ENCODE measurements at regions not wholly inside any gene's neighbourhood (a gene's known extent, or its start where the extent isn't known, plus 50 kb on each side); places are given as distances from the start of the nearest gene placed in this dataset.
"Not testable (repeated sequence)": the region's sequence is repeated elsewhere in the genome, so short reads cannot be mapped to it uniquely, and the experiment has no call there.

DNA sequence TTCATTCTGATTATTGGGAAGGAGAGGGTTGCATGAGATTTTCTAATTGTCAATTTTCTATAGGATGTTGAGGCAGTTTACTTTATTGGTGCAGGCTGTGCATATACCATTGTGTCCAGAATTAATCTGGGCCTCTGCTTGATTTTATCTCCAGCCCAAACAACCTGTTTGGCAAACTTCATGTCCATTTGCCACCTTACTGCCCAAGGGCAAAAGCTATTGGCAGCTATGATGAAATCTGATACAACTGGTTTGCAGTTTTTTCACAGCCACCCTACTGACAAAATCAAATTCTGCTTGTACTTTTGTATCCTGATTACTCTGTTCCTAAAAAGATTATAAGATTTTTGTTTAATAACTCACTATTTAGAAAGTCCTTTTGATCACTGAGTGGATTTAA, 789.2 kb upstream of the FBXO33 start:
- DNase-seq: no peak

DNA sequence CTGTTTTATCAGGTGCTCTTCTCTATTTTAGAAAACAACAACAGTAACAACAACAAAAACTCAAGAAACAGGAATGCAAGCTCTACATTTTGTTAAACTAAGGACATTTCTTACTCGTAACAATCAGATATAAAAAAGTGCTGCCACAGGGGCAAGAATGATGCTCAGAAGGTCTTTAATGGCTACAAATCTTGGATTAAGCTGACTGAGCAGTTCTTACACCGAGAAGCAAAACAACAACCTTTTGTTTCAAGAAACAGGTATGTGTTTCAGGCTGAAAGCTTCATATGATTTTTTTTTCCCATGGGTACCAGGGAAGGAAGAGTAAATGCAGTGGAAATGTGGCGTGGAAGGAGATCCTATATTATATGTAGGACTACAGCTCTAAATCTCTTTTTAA, 786.8 kb upstream of the FBXO33 start:
- no peak for DNase-seq

DNA sequence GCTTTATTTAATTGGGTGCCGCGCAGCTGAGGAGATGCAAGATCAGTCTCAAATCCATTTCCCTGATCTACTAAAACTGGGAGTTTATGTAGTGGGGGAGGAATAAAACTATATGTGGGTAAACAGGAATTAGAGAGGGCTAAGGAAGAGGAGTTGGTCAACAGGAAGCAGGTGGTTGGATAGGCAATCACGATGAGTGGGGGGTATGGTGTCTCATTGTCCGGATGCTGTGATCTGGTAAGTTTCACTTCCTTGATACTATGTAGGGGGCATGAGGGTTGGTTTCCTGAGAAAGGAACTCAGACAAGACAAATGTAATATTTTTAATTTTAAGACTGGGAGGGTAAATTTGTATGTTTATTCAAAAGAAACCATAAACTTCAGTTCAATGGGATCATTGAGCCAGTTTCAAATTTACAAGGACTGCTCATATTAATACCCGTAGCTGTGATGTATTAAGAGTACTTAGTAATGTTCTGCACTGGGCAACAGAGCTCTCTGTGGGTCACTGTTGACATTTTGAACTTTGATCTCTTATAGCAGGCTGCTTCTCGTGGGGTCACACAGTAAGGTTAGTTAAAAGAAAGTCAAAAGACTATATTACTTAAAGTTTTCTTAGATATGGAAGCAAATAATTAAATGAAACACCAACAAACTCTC, 786.2 kb upstream of the FBXO33 start:
- no peak for DNase-seq

DNA sequence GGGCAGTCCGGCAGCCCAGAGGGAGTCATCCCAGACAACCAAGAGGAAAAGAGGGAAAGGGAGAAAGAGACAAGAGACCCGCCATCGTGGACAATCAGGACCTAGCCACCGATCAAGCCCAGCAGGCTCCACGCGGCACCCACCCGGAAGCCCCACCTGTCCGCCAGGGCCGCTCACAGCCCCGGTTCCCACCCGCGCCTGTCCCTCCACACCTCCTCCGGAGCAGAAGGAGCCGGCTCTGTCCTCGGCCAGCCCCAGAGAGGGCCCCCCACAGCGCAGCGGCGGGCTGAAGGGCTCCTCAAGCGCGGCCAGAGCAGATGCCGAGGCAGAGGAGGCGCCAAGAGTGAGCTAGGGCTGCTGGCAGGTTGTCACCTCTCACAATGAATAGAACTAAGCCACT, 784.7 kb upstream of the FBXO33 start:
- DNase-seq: no peak

DNA sequence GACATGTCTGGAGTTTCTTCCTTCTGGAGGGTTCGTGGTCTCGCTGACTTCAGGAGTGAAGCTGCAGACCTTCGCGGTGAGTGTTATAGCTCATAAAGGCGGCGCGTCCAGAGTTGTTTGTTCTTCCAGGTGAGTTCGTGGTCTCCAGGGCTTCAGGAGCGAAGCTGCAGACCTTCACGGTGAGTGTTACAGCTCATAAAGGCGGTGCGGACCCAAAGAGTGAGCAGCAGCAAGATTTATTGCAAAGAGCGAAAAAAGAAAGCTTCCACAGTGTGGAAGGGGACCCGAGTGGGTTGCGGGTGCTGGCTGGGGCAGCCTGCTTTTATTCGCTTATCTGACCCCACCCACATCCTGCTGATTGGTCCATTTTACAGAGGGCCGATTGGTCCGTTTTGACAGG, 784.2 kb upstream of the FBXO33 start:
- not testable (repeated sequence) for DNase-seq

DNA sequence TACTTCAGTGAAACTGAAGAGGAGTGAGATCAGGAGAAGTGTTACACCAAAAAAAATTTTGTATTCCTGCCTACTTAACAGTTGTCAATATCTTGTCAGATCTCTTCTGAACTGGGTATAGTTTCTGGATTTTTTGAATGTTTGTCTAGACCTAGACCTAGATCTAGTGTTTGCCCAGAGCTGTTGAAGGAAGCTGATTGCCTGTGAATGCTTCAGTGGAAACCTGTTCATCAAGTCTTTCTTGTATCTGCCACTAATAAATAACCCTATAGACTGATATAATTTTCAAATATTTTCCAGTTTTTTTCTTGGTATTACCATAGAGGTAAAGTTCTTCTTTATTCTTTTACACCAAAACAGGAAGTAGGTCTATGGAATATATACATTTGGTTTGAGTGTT, 781.5 kb upstream of the FBXO33 start:
- DNase-seq: no peak

DNA sequence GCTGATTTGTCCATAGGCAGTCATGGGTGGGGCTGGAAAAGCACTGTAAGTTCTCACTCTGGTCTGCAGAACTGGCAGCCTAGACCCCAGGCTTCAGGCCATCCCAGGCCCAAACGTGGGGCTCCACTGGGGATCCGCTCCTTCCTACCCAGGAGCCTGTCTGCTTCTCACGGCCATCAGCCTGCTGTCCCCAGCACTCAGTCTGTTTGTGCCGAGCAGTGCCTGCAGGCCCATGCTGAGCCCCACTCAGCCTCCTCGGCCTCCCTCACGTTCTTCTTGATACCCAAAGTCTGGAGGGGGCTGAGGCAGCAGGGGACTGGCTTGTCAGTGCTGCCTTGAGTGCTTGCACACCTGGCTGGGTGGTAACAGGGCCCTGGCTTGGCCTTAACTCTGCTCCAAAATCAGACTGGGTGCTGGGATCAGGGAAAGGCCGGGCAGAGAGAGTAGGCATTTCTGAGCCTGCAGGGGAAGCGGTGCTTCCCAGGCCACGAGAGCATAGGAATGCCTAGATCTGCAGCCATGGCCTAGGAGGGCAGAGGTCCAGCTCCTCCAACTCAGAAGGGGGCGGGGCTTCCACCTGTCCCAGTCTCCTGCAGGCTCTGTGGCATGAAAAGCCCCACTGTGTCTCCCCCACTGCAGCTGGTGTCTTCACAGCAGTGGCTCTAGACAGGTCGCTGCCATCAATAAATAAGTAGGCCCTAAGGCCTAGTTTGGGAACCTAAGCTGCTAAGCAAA, 772.4 kb upstream of the FBXO33 start:
- DNase-seq: no peak

DNA sequence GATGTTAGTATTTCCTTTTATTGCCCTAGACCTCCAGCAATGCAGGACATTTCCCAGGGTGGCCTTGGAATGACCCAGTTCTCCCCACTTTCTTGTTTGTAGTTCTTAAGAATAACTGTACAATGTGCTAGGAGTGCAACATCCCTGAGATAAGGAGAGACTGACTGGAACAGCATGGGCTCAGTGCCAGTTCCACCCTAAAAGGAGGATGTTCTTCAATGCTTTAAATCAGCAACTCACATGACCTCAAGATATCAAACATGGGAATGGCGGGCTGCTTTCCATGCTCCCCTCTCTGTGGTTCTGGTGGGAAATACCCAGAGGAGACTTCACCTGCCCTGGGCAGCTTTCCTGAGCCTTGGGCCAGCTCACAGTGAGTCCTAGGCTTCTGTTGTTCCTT, 766.9 kb upstream of the FBXO33 start:
- no peak for DNase-seq

DNA sequence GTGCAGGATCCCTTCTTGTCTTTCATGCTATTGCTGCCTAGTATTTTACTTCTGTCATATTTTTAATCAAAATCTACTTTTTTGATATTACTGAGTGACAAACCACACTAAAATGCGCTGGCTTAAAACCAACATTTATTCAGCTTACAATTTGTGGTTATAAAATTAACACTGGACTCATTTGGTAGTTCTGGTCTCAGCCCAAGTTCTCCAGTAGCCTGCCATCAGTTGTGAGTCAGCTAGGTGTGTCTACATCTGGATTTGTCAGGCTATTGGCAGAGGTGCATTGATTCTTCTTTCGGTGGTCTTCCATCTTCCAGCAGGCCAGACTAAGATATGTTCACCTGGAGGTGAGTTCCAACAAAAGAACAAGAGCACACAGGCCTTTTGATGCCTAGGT, 765.1 kb upstream of the FBXO33 start:
- DNase-seq: no peak

DNA sequence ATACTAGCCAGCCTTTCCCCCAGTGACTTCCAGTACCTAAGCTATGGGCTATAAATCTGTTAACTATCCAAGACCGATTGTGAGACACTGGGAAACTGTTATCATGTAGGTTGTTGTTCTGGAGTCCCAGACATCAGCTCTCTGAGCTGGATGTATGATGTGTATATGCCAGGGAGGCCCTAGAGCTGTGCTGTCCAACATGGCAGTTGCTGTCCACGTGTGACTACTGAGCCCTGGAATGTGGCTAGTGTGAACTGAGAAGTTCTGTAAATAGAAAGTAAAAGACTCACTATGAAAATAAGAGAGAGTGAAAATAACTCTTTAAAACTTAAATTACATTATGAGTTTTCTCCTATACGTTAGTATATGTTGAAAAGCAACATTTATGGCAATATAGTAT, 755.8 kb upstream of the FBXO33 start:
- no peak for DNase-seq

DNA sequence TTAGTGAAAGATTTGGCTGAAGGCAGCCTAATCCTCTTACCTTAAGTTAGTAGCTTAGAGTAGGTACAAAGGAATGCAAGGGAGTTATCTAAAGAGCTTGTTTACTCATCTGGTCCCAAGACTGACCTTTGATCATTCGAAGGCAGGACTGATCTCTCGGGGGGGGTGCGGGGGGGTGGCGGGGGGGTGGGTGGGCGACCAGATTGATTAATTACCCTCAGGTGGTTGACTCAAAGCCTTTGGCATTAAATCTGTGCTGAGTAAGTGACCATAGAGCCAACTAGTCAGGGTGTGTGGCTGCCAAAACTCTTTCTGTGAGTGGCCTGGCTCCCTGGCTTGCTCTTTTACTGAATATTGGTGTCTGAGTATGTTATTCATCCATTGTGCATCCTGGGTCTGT, 731.9 kb upstream of the FBXO33 start:
- no peak for DNase-seq

DNA sequence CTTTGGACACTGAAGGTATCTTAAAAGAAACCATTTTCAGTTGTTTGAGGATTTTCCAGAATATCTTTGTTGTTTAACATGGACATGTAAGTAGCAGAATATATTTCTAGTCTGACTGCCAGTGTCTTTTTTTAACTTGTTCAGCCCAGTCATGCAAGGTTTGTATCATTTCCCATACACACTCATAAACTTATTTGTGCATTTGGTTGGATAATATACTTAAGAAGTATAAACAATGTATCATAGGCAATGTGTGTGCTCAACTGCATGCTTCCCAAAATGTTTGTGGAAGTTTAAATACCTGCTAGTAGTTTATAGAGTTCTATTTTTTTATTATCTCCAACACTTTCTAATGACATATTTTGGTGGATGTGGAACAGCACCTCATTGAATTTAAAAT, 707.4 kb upstream of the FBXO33 start:
- no peak for DNase-seq

DNA sequence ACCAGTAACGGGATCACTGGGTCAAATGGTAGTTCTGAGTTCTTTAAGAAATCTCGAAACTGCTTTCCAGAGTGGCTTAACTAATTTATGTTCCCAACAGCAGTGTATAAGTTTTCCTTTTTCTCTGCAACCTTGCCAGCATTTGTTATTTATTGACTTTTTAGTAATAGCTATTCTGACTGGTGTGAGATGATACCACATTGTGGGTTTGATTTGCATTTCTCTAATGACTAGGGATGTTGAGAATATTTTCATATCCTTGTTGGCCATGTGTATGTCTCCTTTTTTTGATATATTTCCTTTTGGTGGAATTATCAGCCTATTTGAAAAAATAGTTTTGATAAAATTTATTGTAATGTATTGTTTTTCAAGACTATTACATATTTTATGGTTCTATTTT, 701.2 kb upstream of the FBXO33 start:
- DNase-seq: no peak

DNA sequence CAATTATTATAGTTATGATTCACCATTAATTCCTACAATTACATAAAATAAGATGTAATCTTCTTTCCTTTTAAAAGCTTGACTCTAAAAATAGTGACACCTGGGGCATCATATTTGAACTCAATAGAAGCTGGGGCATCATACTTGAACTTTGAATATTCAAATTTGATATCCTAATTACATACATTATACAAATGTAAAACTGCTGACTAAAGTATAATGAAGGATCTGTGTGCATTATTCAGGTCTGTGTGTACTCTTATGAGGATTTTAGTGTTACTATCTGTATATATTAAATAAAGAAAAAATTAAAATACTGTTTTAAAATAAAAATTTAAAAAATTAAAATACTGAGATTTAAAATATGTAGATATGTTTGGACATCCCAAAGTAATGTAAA, 696.9 kb upstream of the FBXO33 start:
- DNase-seq: no peak

DNA sequence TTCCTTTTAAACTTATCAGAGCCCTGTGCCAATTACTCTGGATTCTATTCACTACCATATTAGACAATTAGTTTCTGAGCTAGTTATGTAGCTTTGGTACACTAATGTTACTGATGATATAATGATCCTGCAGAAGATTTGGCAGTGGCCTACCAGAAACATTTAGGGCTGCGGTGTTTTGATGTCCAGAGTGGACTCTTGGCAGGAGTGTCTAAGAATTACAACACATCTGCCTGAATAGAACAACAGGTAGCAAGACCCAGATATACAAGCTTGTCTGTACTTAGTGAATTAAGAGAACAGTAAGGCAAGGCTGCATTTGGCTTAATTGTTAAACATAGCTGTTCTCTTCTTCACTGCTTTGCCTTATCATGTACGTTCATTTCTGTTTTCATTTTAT, 691.6 kb upstream of the FBXO33 start:
- DNase-seq: no peak

DNA sequence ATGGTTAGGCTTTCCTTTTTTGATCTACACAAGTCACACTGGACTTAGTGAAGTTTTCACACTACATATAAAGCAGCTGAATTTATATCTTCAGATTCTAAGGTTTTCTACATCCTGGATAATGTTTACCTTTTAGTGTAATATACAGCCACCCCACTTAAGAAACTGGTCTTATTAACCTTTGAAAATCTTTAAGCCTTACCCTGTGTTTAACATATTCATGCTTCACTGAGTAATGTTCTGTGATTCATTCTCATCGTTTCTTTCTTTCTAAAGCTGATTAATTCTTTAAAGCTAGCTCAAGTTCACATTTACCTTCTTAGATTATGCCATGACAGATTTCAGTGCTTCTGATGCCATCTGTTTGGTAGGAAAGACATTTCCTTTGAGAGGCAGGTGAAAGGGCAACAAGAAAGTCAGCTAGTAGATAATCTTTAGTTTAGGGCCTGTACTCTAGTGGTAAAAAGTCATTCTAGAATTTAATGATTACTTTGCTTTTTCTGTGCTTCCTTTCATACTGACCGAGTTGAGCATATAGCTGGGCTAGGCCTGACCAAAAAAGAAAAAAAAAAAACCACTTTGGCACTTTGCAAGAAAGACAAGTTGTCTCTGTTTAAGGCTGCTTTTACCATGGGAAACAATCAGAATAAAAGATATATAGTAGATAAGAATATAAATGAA, 690.9 kb upstream of the FBXO33 start:
- no peak for DNase-seq

DNA sequence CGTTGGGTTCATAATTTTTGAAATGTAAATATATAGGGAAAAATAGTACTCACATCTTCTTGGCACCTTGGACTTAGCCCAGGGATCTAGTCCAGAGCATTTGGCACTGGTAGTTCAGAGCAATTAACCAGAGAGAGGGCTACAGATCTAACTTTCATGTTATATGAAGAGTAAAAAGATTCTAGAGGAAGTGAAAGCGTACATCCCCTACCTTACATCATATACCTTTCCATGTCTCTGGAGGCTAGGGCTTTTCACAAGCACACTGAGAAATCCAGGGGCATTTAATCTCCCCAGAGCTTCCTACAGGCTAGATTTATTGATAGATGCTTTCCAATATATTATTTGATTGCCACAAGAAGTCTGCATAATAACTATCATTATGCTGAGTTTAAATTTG, 687.5 kb upstream of the FBXO33 start:
- no peak for DNase-seq

DNA sequence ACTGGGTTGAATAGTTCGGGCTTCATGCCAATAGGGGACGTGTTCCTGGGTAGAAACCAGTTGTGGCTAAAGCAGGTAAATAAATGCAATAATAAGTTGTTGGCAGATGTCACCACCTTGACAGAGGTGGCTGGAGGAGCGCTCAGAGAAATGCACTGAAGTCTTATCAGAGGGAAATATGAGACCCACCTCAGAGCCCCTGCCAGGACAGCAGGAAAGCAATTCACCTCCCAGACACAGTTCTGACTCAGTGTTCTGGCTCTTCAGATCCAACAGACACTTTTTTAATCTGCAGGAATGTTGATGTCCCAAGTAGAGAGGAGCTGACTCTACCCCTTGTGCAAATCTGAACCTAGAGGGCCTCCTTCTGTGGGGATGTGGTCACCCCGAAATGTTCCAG, 687.1 kb upstream of the FBXO33 start:
- DNase-seq: no peak

DNA sequence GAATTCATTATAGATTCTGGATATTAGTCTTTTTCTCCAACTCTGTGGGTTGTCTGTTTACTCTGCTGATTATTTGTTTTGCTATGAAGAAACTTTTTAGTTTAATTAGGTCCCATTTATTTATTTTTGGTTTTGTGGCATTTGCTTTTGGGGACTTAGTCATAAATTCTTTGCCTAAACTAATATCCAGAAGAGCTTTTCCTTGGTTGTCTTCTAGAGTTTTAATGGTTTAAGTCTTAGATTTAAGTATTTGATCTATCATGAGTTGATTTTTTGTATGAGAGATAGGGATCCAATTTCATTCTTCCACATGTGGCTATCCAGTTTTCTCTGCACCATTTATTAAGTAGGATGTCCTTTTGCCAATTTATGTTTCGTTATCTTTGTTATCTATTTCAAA, 683.4 kb upstream of the FBXO33 start:
- DNase-seq: no peak

DNA sequence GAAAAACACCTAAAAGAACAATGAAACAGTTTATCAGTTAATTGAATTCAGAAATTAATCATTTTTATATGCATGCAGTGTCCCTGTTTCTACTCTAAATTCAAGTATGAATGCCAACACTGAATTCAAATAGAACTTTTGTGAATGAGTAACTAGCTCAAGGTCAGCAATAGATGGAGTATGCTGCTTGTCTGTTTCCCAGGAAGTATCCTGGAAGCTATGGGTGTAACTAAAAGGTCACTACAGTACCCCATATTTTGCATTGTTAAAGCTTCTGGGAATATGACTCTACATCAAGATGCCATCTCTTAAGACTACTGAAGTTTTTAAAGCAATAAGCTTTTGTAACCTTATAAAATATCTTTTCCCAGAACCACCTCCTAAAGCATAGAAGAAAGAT, 681.4 kb upstream of the FBXO33 start:
- no peak for DNase-seq

DNA sequence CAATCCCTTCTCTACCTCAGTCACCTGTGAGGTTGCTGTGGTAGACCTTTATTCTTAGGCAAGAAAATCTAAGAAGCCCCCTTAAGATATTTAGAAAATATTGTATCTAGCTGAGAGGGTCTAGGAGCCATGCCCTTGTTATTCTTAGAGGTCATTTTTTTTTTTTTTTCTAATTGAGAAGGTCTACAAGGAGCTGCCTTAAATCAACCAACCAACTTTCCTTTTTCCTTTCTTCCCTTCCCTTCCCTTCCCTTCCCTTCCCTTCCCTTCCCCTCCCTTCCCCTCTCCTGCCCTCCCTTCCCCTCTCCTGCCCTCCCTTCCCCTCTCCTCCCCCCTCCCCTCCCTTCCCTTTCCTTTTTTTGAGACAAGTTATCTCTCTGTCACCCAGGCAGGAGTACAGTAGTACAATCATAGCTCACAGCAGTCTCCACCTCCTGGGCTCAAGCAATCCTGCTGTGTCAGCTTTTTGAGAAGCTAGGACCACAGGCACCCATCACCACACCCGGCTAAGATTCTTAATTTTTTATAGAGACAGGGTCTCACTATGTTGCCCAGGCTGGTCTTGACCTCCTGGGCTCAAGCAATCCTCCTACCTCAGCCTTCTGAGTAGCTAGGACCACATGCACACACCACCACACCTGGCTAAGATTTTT, 668.4 kb upstream of the FBXO33 start:
- DNase-seq: no peak

DNA sequence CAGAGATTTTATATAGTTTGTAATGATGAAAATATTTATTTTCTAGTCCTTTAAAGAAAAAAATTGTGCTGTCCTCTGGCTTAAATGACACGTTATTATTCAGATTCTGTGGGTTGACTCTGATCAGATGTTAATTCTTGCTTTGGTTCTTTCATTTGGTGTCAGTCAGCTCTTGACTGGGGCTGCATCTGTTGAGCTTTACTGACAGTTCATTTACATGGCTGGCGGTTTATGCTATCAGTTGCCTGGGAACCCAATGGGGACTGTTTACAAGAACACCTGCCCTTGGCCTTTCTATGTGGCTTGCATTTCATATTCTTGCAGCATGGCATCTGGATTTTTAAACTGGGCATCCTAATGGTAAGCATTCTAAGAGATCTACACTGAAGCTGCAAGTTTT, 667.1 kb upstream of the FBXO33 start:
- DNase-seq: no peak

DNA sequence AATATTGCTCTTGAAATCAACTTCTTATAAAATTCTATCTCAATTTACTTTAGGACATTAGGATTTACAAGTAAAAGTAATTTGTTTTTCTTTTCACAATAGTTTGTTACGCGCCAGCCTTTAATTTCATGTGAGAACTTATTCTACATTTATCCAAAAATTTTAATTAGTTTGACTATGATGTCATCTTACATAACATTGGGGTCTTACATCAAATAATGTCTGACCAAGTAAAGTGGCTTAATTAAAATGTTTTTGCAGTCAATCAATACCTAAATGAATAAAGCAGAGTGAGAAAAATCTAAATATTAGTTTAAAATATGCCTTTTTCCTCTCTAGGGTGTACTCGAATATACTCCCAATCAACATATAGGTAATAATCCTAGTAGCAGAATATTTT, 666.2 kb upstream of the FBXO33 start:
- DNase-seq: no peak

DNA sequence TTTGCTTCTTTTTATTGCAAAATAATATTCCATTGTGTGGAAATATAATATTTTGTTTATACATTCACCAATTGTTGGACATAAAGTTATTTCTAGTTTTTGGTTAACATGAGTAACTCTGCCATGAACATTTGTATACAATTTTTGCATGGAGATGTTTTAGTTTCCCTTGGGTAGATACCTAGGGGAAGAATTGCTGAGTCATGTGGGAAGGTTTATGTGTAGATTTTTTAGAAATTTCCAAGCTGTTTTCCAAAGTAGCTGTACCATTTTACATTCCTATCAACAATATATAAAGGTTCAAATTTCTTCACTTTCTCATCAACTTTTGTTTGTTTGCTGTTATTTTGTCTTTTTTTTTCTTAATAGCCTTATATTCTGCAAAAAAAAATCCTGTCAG, 664.7 kb upstream of the FBXO33 start:
- no peak for DNase-seq

Data from suppressor macrophage treated with lipopolysaccharide for 1 hour (primary cell).